ENCODE measurements at regions not wholly inside any gene's neighbourhood (a gene's known extent, or its start where the extent isn't known, plus 50 kb on each side); places are given as distances from the start of the nearest gene placed in this dataset.

DNA sequence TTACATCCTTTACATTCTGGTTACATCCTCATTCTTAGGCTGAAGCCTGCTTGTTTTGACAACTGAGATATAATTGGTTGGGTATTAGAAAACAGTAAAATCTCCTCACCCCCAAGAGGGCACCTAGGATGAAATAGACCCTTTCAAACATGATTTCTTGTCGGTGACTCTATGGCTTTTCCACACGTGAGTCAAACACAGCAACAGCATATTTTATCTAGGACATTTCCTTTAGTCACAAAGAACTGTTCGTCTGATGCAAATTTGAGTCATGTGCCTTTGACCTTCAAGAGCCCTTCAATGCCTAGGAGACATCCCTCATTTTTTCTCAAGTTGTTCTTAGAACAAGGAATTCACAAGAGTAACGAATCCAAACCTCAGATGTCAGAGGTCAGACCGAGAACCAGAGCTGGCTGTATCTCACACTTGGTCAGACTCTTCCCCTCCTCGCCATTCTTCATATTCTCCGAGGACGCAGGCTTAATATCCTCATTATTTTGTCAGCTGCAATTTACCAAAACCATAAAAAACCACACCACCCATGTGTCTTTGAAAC, 60.5 kb upstream of the ALKAL2 start:
- TF ChIP-seq ELF4 (IDR thresholded peaks at IDR 0.05) (no peak), ZNF384 (IDR thresholded peaks at IDR 0.05) (no peak), FOXM1 (IDR thresholded peaks at IDR 0.05; ENCODE audit: borderline replicate concordance) (no peak), TARDBP (IDR thresholded peaks at IDR 0.05) (no peak), FOXA1 (IDR thresholded peaks at IDR 0.05) (no peak), L3MBTL2 (conservative IDR thresholded peaks at IDR 0.05) (no peak)

All from HEK293T (cell line).